Lower leg skin (tissue), 3 donors: ENCODE measurements at regions not wholly inside any gene's neighbourhood (a gene's known extent, or its start where the extent isn't known, plus 50 kb on each side); places are given as distances from the start of the nearest gene placed in this dataset.

Experiments
- CTCF ChIP-seq, 3 donors: fragments of 450-650 bp; IDR thresholded peaks; one replicate each; pipeline ENCODE4 v1.5.1; 2016; ENCODE audit warnings: antibody characterized with exemption in 3 of 3, mild to moderate bottlenecking in 3 of 3, moderate library complexity in 2 of 3
- POLR2A ChIP-seq, 2 donors: fragments of 450-650 bp; IDR thresholded peaks; one replicate each; pipeline ENCODE4 v1.6.1; 2016 to 2017; ENCODE audit warnings: antibody characterized with exemption in 2 of 2, mild to moderate bottlenecking in 1 of 2, moderate library complexity in 1 of 2

DNA sequence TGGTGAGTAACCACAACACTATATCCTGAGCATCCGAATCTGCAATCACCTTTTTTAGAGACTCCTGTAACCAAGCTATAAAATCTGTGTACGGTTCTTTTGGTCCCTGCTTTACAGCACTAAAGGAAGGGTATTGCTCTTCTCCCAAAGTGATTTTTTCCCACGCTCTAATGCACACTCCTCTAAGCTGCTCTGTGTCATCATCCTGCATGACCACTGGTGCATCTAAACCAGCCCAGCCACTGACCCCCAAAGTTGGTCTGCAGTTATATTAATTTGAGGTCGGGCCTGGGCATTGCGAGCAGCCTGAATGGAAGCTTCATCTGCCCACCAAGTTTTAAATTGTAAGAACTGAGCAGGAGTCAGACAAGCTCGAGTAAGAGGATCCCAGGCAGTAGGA lies 480.0 kb downstream of the PTPRU start:
- TF ChIP-seq CTCF (IDR thresholded peaks at IDR 0.05) (no peak), POLR2A (IDR thresholded peaks at IDR 0.05) (no peak)
